ENCODE measurements at regions not wholly inside any gene's neighbourhood (a gene's known extent, or its start where the extent isn't known, plus 50 kb on each side); places are given as distances from the start of the nearest gene placed in this dataset.

DNA sequence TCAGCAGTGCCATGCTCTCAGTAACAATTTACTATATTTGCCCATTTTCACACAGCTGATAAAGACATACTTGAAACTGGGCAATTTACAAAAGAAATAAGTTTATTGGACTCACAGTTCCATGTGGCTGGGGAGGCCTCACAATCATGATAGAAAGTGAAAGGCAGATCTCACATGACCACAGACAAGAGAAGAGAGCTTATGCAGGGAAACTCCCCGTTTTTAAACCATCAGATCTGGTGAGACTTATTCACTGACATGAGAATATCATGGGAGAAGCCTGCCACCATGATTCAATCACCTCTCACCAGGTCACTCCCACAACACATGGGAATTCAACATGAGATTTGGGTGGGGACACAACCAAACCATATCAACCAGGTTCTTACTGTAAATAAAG is 112.1 kb upstream of the C1orf87 start:
- TF ChIP-seq, protein P1, sequence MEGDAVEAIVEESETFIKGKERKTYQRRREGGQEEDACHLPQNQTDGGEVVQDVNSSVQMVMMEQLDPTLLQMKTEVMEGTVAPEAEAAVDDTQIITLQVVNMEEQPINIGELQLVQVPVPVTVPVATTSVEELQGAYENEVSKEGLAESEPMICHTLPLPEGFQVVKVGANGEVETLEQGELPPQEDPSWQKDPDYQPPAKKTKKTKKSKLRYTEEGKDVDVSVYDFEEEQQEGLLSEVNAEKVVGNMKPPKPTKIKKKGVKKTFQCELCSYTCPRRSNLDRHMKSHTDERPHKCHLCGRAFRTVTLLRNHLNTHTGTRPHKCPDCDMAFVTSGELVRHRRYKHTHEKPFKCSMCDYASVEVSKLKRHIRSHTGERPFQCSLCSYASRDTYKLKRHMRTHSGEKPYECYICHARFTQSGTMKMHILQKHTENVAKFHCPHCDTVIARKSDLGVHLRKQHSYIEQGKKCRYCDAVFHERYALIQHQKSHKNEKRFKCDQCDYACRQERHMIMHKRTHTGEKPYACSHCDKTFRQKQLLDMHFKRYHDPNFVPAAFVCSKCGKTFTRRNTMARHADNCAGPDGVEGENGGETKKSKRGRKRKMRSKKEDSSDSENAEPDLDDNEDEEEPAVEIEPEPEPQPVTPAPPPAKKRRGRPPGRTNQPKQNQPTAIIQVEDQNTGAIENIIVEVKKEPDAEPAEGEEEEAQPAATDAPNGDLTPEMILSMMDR (IDR thresholded peaks at IDR 0.05): no peak
- TF ChIP-seq POLR2A (IDR thresholded peaks at IDR 0.05): no peak

Data from lower leg skin (tissue), 3 donors.